ENCODE measurements at regions not wholly inside any gene's neighbourhood (a gene's known extent, or its start where the extent isn't known, plus 50 kb on each side); places are given as distances from the start of the nearest gene placed in this dataset.

DNA sequence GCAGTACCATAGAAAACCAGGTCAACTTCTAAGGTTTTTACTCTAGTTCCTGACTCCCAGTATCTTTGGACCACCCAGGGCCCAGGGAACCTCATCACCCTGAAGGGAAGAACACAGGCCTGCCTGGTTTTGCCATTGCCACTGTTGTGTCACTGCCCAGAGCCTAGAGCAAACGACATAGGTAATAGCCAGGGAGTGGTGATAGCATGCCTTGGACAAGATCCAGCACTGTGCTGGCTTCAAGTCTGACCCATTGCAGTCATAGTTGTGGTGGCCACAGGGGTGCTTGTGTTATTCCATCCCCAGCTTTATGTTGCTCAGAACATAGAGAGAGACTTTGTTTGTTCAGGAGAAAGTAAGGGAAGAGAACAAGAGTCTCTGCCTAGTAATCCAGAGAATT is 2310.2 kb downstream of the LRRC4C start:
- TF ChIP-seq, protein P1, sequence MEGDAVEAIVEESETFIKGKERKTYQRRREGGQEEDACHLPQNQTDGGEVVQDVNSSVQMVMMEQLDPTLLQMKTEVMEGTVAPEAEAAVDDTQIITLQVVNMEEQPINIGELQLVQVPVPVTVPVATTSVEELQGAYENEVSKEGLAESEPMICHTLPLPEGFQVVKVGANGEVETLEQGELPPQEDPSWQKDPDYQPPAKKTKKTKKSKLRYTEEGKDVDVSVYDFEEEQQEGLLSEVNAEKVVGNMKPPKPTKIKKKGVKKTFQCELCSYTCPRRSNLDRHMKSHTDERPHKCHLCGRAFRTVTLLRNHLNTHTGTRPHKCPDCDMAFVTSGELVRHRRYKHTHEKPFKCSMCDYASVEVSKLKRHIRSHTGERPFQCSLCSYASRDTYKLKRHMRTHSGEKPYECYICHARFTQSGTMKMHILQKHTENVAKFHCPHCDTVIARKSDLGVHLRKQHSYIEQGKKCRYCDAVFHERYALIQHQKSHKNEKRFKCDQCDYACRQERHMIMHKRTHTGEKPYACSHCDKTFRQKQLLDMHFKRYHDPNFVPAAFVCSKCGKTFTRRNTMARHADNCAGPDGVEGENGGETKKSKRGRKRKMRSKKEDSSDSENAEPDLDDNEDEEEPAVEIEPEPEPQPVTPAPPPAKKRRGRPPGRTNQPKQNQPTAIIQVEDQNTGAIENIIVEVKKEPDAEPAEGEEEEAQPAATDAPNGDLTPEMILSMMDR (conservative IDR thresholded peaks at IDR 0.05; ENCODE audit: low read length) = no peak
- no peak for TF ChIP-seq EZH2phosphoT487 (IDR thresholded peaks at IDR 0.05; ENCODE audit: borderline replicate concordance, low read depth, low read length)
- CTCF ChIA-PET (ENCODE audit: unreplicated experiment) = no interaction called here
- intact Hi-C loops (cut with micrococcal nuclease; ENCODE audit: unreplicated experiment) = no loop called here
- Histone ChIP-seq H3K36me3 (ENCODE audit: insufficient read depth, low read length) (no peaks in the 10 kb centered on the region), H3K27ac (ENCODE audit: low read depth, low read length, poor library complexity, severe bottlenecking) (no peak overlapping the region), H3K9me3 (ENCODE audit: low read length) (no peaks in the 10 kb centered on the region), H3K79me2 (ENCODE audit: insufficient read depth, low read depth, low read length) (no peaks in the 10 kb centered on the region), H2AFZ (ENCODE audit: low read length) (no peak overlapping the region), H3K4me3 (ENCODE audit: low read depth, low read length, poor library complexity, severe bottlenecking) (no peak overlapping the region), H3K4me1 (ENCODE audit: insufficient read depth, low read length, poor library complexity, severe bottlenecking) (no peaks in the 10 kb centered on the region), H4K20me1 (ENCODE audit: insufficient read depth, low read length) (no peaks in the 10 kb centered on the region), H3K4me2 (ENCODE audit: low read length) (no peak overlapping the region), H3K9me2 (ENCODE audit: insufficient read depth, low read length) (no peaks in the 10 kb centered on the region)
- POLR2A ChIA-PET = no interaction called here
- DNase-seq (ENCODE audit: low spot score) = no peak
- BruUV-seq (replicated peaks) = no TSS peak

GRCh38 chr11:39145346-39145745 is 2314.1 kb downstream of the LRRC4C start:
- POLR2A ChIA-PET = no interaction called here
- H3K4me2 ChIP-seq (ENCODE audit: low read length) = no peak overlapping the region
- BruUV-seq (replicated peaks) = no TSS peak
- H3K79me2 ChIP-seq (ENCODE audit: insufficient read depth, low read depth, low read length) = no peaks in the 10 kb centered on the region
- CTCF ChIA-PET (ENCODE audit: unreplicated experiment) = no interaction called here
- no peaks in the 10 kb centered on the region for H3K36me3 ChIP-seq (ENCODE audit: insufficient read depth, low read length)
- H3K9me3 ChIP-seq (ENCODE audit: low read length) = no peaks in the 10 kb centered on the region
- H3K9me2 ChIP-seq (ENCODE audit: insufficient read depth, low read length) = no peaks in the 10 kb centered on the region
- H3K4me1 ChIP-seq (ENCODE audit: insufficient read depth, low read length, poor library complexity, severe bottlenecking) = no peaks in the 10 kb centered on the region
- no peak for DNase-seq (ENCODE audit: low spot score)
- no peak overlapping the region for H3K27ac ChIP-seq (ENCODE audit: low read depth, low read length, poor library complexity, severe bottlenecking)
- no peaks in the 10 kb centered on the region for H4K20me1 ChIP-seq (ENCODE audit: insufficient read depth, low read length)
- no peak overlapping the region for H3K4me3 ChIP-seq (ENCODE audit: low read depth, low read length, poor library complexity, severe bottlenecking)
- H2AFZ ChIP-seq (ENCODE audit: low read length) = no peak overlapping the region
- intact Hi-C loops (cut with micrococcal nuclease; ENCODE audit: unreplicated experiment) = no loop called here
- TF ChIP-seq, protein P1 (conservative IDR thresholded peaks at IDR 0.05; ENCODE audit: low read length) = no peak
- TF ChIP-seq EZH2phosphoT487 (IDR thresholded peaks at IDR 0.05; ENCODE audit: borderline replicate concordance, low read depth, low read length) = no peak

GRCh38 chr11:39144351-39145130 is 2314.9 kb downstream of the LRRC4C start:
- Histone ChIP-seq H3K27ac (ENCODE audit: low read depth, low read length, poor library complexity, severe bottlenecking) (no peak overlapping the region), H3K9me2 (ENCODE audit: insufficient read depth, low read length) (no peaks in the 10 kb centered on the region), H3K36me3 (ENCODE audit: insufficient read depth, low read length) (no peaks in the 10 kb centered on the region), H3K9me3 (ENCODE audit: low read length) (no peaks in the 10 kb centered on the region), H3K4me2 (ENCODE audit: low read length) (no peak overlapping the region), H2AFZ (ENCODE audit: low read length) (no peak overlapping the region), H3K4me3 (ENCODE audit: low read depth, low read length, poor library complexity, severe bottlenecking) (no peak overlapping the region), H4K20me1 (ENCODE audit: insufficient read depth, low read length) (no peaks in the 10 kb centered on the region), H3K4me1 (ENCODE audit: insufficient read depth, low read length, poor library complexity, severe bottlenecking) (no peaks in the 10 kb centered on the region), H3K79me2 (ENCODE audit: insufficient read depth, low read depth, low read length) (no peaks in the 10 kb centered on the region)
- ChIA-PET CTCF (ENCODE audit: unreplicated experiment) (no interaction called here), POLR2A (no interaction called here)
- DNase-seq (ENCODE audit: low spot score) = no peak
- no TSS peak for BruUV-seq (replicated peaks)
- TF ChIP-seq, protein P1 (conservative IDR thresholded peaks at IDR 0.05; ENCODE audit: low read length) = no peak
- no peak for TF ChIP-seq EZH2phosphoT487 (IDR thresholded peaks at IDR 0.05; ENCODE audit: borderline replicate concordance, low read depth, low read length)
- intact Hi-C loops (cut with micrococcal nuclease; ENCODE audit: unreplicated experiment) = no loop called here

Measured in OCI-LY7 (cell line).